Smooth muscle cell (in vitro differentiated cells): ENCODE measurements at regions not wholly inside any gene's neighbourhood (a gene's known extent, or its start where the extent isn't known, plus 50 kb on each side); places are given as distances from the start of the nearest gene placed in this dataset.

Experiments
- DNase-seq: peaks from one replicate; lab custom pipeline; 2025; ENCODE audit not compliant: unreplicated experiment; lab: John Stamatoyannopoulos, UW
- H2AFZ ChIP-seq: fragments of 200-600 bp; sonication (generic); 2 replicates; pipeline ENCODE4 v1.6.0; 2016; ENCODE audit warnings: antibody characterized with exemption, low read depth, mild to moderate bottlenecking
- H3F3A ChIP-seq: fragments of 200-600 bp; sonication (generic); 2 replicates; pipeline ENCODE4 v1.6.0; 2017; ENCODE audit warnings: antibody characterized with exemption, low read depth
- H3K27ac ChIP-seq: fragments of 200-600 bp; sonication (generic); 2 replicates; pipeline ENCODE4 v1.5.1; 2016; ENCODE audit warnings: low read depth, mild to moderate bottlenecking
- H3K27me3 ChIP-seq: fragments of 200-600 bp; sonication (generic); 2 replicates; pipeline ENCODE4 v1.6.1; 2016; ENCODE audit warnings: low read depth, mild to moderate bottlenecking
- H3K36me3 ChIP-seq: fragments of 200-600 bp; sonication (generic); 2 replicates; pipeline ENCODE4 v1.5.1; 2016; ENCODE audit warnings: low read depth
- H3K4me1 ChIP-seq: fragments of 200-600 bp; sonication (generic); 2 replicates; pipeline ENCODE4 v1.5.1; 2016; ENCODE audit warnings: low read depth
- H3K4me2 ChIP-seq: fragments of 200-600 bp; sonication (generic); 2 replicates; pipeline ENCODE4 v1.6.0; 2016; ENCODE audit warnings: mild to moderate bottlenecking
- H3K4me3 ChIP-seq: fragments of 200-600 bp; sonication (generic); 2 replicates; pipeline ENCODE4 v1.5.1; 2016; ENCODE audit warnings: mild to moderate bottlenecking
- H3K79me2 ChIP-seq: fragments of 200-600 bp; sonication (generic); 2 replicates; pipeline ENCODE4 v1.6.0; 2016; ENCODE audit warnings: low read depth, mild to moderate bottlenecking
- H3K9ac ChIP-seq: fragments of 200-600 bp; sonication (generic); 2 replicates; pipeline ENCODE4 v1.6.0; 2016; ENCODE audit warnings: low read depth
- H3K9me3 ChIP-seq: fragments of 200-600 bp; sonication (generic); replicated peaks from 2 replicates; pipeline ENCODE4 v1.5.1; 2016; ENCODE audit warnings: low read depth
- H4K20me1 ChIP-seq: fragments of 200-600 bp; sonication (generic); 2 replicates; pipeline ENCODE4 v1.6.0; 2016; ENCODE audit warnings: low read depth
- WGBS: methylation state at CpG from one replicate; pipeline ENCODE4 v1.1.7; 2016; ENCODE audit warnings: low lambda C conversion rate; 5-methylcytosine and 5-hydroxymethylcytosine counted together
- TF ChIP-seq, protein P1 (sequence below): fragments of 200-600 bp; sonication (generic); IDR thresholded peaks from 2 replicates; pipeline ENCODE4 v1.5.1; 2017; ENCODE audit warnings: borderline replicate concordance, mild to moderate bottlenecking, antibody characterized with exemption; ENCODE audit not compliant: insufficient read depth, poor library complexity, severe bottlenecking

DNA sequence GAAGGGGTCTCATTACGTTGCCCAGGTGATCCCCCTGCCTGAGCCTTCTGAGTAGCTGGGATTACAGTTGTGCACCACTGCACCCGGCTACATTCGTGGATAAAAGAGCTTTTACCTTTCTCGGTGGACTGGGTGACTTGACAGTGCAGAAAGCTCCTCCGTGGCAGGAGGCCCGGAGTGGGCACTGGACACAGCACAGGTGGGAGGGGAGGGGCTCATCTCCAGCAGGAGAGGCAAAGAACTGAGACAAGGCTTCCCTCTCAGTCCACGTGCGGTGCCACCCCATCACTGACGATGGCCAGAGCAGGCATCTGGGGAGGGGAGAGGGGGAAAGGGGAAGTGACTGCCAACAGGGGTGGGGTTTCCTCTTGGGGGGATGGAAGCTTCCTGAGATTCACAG lies 118.4 kb downstream of the SHANK2 start:
- H3K36me3 ChIP-seq = no peaks in the 10 kb centered on the region
- H3K4me3 ChIP-seq = no peak overlapping the region
- H3F3A ChIP-seq = peaks cover 14% of the 10 kb centered on the region
- no peaks in the 10 kb centered on the region for H4K20me1 ChIP-seq
- TF ChIP-seq, protein P1, sequence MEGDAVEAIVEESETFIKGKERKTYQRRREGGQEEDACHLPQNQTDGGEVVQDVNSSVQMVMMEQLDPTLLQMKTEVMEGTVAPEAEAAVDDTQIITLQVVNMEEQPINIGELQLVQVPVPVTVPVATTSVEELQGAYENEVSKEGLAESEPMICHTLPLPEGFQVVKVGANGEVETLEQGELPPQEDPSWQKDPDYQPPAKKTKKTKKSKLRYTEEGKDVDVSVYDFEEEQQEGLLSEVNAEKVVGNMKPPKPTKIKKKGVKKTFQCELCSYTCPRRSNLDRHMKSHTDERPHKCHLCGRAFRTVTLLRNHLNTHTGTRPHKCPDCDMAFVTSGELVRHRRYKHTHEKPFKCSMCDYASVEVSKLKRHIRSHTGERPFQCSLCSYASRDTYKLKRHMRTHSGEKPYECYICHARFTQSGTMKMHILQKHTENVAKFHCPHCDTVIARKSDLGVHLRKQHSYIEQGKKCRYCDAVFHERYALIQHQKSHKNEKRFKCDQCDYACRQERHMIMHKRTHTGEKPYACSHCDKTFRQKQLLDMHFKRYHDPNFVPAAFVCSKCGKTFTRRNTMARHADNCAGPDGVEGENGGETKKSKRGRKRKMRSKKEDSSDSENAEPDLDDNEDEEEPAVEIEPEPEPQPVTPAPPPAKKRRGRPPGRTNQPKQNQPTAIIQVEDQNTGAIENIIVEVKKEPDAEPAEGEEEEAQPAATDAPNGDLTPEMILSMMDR = no peak
- no peak for DNase-seq
- H3K9me3 ChIP-seq = no peaks in the 10 kb centered on the region
- no peaks in the 10 kb centered on the region for H3K27me3 ChIP-seq
- 92% methylated on average over 9 of the region's 9 CpGs for WGBS
- H3K79me2 ChIP-seq = no peaks in the 10 kb centered on the region
- peaks cover 26% of the 10 kb centered on the region for H3K4me1 ChIP-seq
- H3K27ac ChIP-seq = no peak overlapping the region
- no peak overlapping the region for H3K4me2 ChIP-seq
- no peak overlapping the region for H3K9ac ChIP-seq
- H2AFZ ChIP-seq = no peak overlapping the region

DNA sequence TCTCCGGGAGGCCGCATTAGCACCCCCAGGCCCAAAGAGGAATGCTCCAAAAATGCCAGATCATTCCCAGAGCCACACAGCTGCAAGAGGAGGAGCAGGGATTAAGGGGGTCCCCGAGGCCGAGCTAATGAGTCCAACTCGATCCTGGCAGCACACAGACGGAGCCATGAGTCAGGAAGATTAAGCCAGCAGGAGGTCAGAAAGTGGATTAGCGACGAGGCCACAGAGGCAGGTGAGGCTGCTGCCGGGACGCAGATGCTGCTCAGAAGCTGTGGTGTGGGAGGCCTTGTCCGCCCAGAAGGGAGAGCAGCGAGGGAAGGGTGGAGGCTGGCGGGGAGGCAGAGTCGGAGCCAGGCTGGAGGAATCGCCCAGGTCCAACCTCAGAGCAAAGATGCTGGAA lies 120.5 kb downstream of the SHANK2 start:
- H3K4me2 ChIP-seq = no peak overlapping the region
- H2AFZ ChIP-seq = no peak overlapping the region
- no peak overlapping the region for H3K4me3 ChIP-seq
- H3K4me1 ChIP-seq = peaks cover 26% of the 10 kb centered on the region
- peak overlapping the region; percentile 35 for H3K27ac ChIP-seq
- peaks cover 14% of the 10 kb centered on the region for H3F3A ChIP-seq
- H3K9ac ChIP-seq = no peak overlapping the region
- no peaks in the 10 kb centered on the region for H3K9me3 ChIP-seq
- no peak for DNase-seq
- TF ChIP-seq, protein P1 = no peak
- H3K79me2 ChIP-seq = no peaks in the 10 kb centered on the region
- no peaks in the 10 kb centered on the region for H4K20me1 ChIP-seq
- H3K36me3 ChIP-seq = no peaks in the 10 kb centered on the region
- no peaks in the 10 kb centered on the region for H3K27me3 ChIP-seq
- WGBS = 40% methylated on average over 15 of the region's 15 CpGs

DNA sequence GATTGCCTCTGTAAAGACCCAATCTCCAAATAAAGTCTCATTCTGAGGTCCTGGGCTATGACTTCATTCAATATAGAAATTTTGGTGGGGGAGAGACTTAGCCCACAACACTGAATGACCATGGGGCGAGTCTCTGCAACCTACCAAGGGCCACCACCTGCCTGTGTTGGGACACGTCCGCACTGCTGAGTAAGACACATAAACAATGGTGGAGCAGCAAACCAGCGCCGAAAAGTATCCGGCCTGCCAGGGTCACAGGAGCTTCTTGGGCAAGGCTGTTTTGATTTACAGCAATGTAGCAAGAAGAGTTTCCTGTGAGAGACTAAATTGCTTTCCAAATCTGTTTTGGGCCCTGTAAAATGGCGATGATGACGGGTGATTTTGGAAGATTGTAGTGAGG lies 122.3 kb downstream of the SHANK2 start:
- no peak overlapping the region for H3K4me3 ChIP-seq
- no peaks in the 10 kb centered on the region for H3K79me2 ChIP-seq
- peak overlapping the region; percentile 30 for H3K4me2 ChIP-seq
- peaks cover 14% of the 10 kb centered on the region for H3F3A ChIP-seq
- peak overlapping the region; percentile 28 for H3K9ac ChIP-seq
- H3K27ac ChIP-seq = peak overlapping the region; percentile 81
- H4K20me1 ChIP-seq = no peaks in the 10 kb centered on the region
- H3K36me3 ChIP-seq = no peaks in the 10 kb centered on the region
- no peaks in the 10 kb centered on the region for H3K27me3 ChIP-seq
- H3K4me1 ChIP-seq = peaks cover 26% of the 10 kb centered on the region
- WGBS = 85% methylated on average over 8 of the region's 8 CpGs
- no peaks in the 10 kb centered on the region for H3K9me3 ChIP-seq
- DNase-seq = no peak
- no peak overlapping the region for H2AFZ ChIP-seq
- TF ChIP-seq, protein P1 = no peak

DNA sequence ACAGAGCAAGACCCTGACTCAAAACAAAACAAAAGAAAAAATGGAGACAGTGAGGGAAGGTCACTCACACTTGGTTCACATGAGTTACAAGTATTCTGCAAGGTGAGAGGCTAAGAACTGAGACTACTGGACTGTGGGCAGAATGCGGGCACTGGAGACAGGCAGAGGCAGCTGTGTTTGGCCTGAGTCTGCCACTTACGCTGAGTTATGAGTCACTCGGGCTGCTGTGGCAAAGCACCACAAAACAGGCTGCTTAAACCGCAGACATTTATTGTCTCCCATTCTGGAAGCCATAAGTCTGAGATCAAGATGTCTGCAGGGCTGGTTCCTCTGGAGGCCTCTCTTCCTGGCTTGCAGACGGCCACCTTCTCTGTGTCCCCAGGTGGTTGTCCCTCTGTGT lies 122.8 kb downstream of the SHANK2 start:
- Histone ChIP-seq H3K79me2 (no peaks in the 10 kb centered on the region), H3K4me3 (no peak overlapping the region), H3K4me1 (peaks cover 26% of the 10 kb centered on the region), H3K9me3 (no peaks in the 10 kb centered on the region), H3K27ac (peak overlapping the region; percentile 81), H4K20me1 (no peaks in the 10 kb centered on the region), H3K4me2 (peak overlapping the region; percentile 30), H3K27me3 (no peaks in the 10 kb centered on the region), H3F3A (peaks cover 14% of the 10 kb centered on the region), H2AFZ (no peak overlapping the region), H3K36me3 (no peaks in the 10 kb centered on the region), H3K9ac (no peak overlapping the region)
- TF ChIP-seq, protein P1 = no peak
- DNase-seq = no peak
- 15% methylated on average over 5 of the region's 5 CpGs for WGBS
